Natural killer cell (primary cell): ENCODE measurements at regions not wholly inside any gene's neighbourhood (a gene's known extent, or its start where the extent isn't known, plus 50 kb on each side); places are given as distances from the start of the nearest gene placed in this dataset.

Experiments used
- ATAC-seq, 3 donors: fragments of 150-1000 bp in 2 of 3; fragments of 200-7000 bp in 1 of 3; cut with Tn5 transposase; 1 replicate in 1 of 3; 2 replicates in 2 of 3; pipeline ENCODE4 v1.10.0; 2021; ENCODE audit warnings: mild to moderate bottlenecking in 2 of 3, moderate library complexity in 2 of 3
- DNase-seq, 2 donors: peaks; one replicate each; pipeline versions ENCODE4 v3.0.0 to v3.0.0-alpha.2; 2013 to 2021; ENCODE audit warnings: mixed read lengths in 1 of 2
- H3K27ac ChIP-seq: one replicate; pipeline ENCODE4 v1.5.1; 2013; ENCODE audit warnings: mild to moderate bottlenecking, low read length
- H3K27me3 ChIP-seq: one replicate; pipeline ENCODE4 v1.6.1; 2013; ENCODE audit warnings: low read length; ENCODE audit not compliant: control insufficient read depth, insufficient read depth
- H3K36me3 ChIP-seq: one replicate; pipeline ENCODE4 v1.6.1; 2013; ENCODE audit warnings: low read length; ENCODE audit not compliant: control insufficient read depth, insufficient read depth
- H3K4me1 ChIP-seq: one replicate; pipeline ENCODE4 v1.6.1; 2013; ENCODE audit warnings: low read length; ENCODE audit not compliant: control insufficient read depth, insufficient read depth
- H3K4me3 ChIP-seq: one replicate; pipeline ENCODE4 v1.5.1; 2013; ENCODE audit warnings: low read length
- H3K9me3 ChIP-seq: one replicate; pipeline ENCODE4 v1.6.1; 2013; ENCODE audit warnings: low read length; ENCODE audit not compliant: control insufficient read depth, insufficient read depth
- H3K27ac Mint-ChIP-seq, 2 donors: one replicate each; pipeline ENCODE4 v1.8.0; 2022; ENCODE audit warnings: mild to moderate bottlenecking in 2 of 2, mixed read lengths in 2 of 2, moderate library complexity in 1 of 2
- H3K27me3 Mint-ChIP-seq, 2 donors: one replicate each; pipeline ENCODE4 v1.8.0; 2022; ENCODE audit warnings: low read depth in 2 of 2, mixed read lengths in 2 of 2
- H3K36me3 Mint-ChIP-seq: one replicate; pipeline ENCODE4 v1.8.0; 2022; ENCODE audit warnings: mixed read lengths
- H3K4me1 Mint-ChIP-seq, 2 donors: one replicate each; pipeline ENCODE4 v1.8.0; 2022; ENCODE audit warnings: mixed read lengths in 2 of 2
- H3K4me3 Mint-ChIP-seq: one replicate; pipeline ENCODE4 v1.8.0; 2022; ENCODE audit warnings: mild to moderate bottlenecking, moderate library complexity, mixed read lengths
- H3K9me3 Mint-ChIP-seq, 2 donors: one replicate each; pipeline ENCODE4 v1.8.0; 2022; ENCODE audit warnings: mixed read lengths in 2 of 2
- CTCF ChIP-seq: fragments of 200-600 bp; IDR thresholded peaks from one replicate; pipeline ENCODE4 v1.8.0; 2022; ENCODE audit warnings: antibody characterized with exemption
- WGBS: methylation state at CpG from one replicate; pipeline ENCODE4 v1.1.7; 2013; ENCODE audit warnings: missing lambda C conversion rate; ENCODE audit not compliant: insufficient coverage; 5-methylcytosine and 5-hydroxymethylcytosine counted together
- intact Hi-C: fragments of 100-400 bp; cut with micrococcal nuclease; formaldehyde crosslinking; loops from one replicate; pipeline ENCODE4 v1.14.2; 2022

GRCh38 chr3:64908251-64908685 lies 220.5 kb upstream of the ADAMTS9 start:
- H3K36me3 Mint-ChIP-seq: no peaks in the 10 kb centered on the region
- H3K36me3 ChIP-seq: no peaks in the 10 kb centered on the region
- H3K4me3 Mint-ChIP-seq: no peak overlapping the region
- no peak for ATAC-seq
- no peaks in the 10 kb centered on the region for H3K9me3 ChIP-seq
- intact Hi-C loops: no loop called here
- WGBS: 77% methylated on average over 5 of the region's 5 CpGs
- no peak for DNase-seq
- H3K27me3 Mint-ChIP-seq: no peaks in the 10 kb centered on the region
- no peak overlapping the region for H3K27ac Mint-ChIP-seq
- H3K4me1 Mint-ChIP-seq: no peaks in the 10 kb centered on the region
- no peaks in the 10 kb centered on the region for H3K27me3 ChIP-seq
- no peak overlapping the region for H3K4me3 ChIP-seq
- no peak for TF ChIP-seq CTCF
- no peak overlapping the region for H3K27ac ChIP-seq
- peaks cover 11 to 13% of the 10 kb centered on the region in 2 donors for H3K9me3 Mint-ChIP-seq
- H3K4me1 ChIP-seq: no peaks in the 10 kb centered on the region

GRCh38 chr3:64905906-64906410 lies 218.2 kb upstream of the ADAMTS9 start:
- H3K36me3 Mint-ChIP-seq: no peaks in the 10 kb centered on the region
- no peaks in the 10 kb centered on the region for H3K4me1 Mint-ChIP-seq
- Histone ChIP-seq H3K27ac (no peak overlapping the region), H3K4me1 (no peaks in the 10 kb centered on the region), H3K27me3 (no peaks in the 10 kb centered on the region), H3K36me3 (no peaks in the 10 kb centered on the region), H3K4me3 (no peak overlapping the region), H3K9me3 (no peaks in the 10 kb centered on the region)
- H3K27me3 Mint-ChIP-seq: no peaks in the 10 kb centered on the region
- no peak for DNase-seq
- 89% methylated on average over 7 of the region's 7 CpGs for WGBS
- no peak for TF ChIP-seq CTCF
- intact Hi-C loops: no loop called here
- H3K4me3 Mint-ChIP-seq: no peak overlapping the region
- ATAC-seq: no peak
- peaks cover 5 to 12% of the 10 kb centered on the region in 2 donors for H3K9me3 Mint-ChIP-seq
- H3K27ac Mint-ChIP-seq: no peak overlapping the region

- Mint-ChIP-seq H3K27me3 (no peaks in the 10 kb centered on the region), H3K36me3 (no peaks in the 10 kb centered on the region), H3K4me1 (no peaks in the 10 kb centered on the region), H3K27ac (no peak overlapping the region), H3K4me3 (no peak overlapping the region), H3K9me3 (peaks cover 11 to 12% of the 10 kb centered on the region in 2 donors)
- Histone ChIP-seq H3K27ac (no peak overlapping the region), H3K27me3 (no peaks in the 10 kb centered on the region), H3K36me3 (no peaks in the 10 kb centered on the region), H3K4me1 (no peaks in the 10 kb centered on the region), H3K9me3 (no peaks in the 10 kb centered on the region), H3K4me3 (no peak overlapping the region)
- no peak for DNase-seq
- intact Hi-C loops: no loop called here
- TF ChIP-seq CTCF: no peak
- no CpG with 5 or more reads among the region's 1 CpG for WGBS
- no peak for ATAC-seq
These were observed 215.2 kb upstream of the ADAMTS9 start for GRCh38 chr3:64903006-64903405.

- H3K9me3 ChIP-seq: no peaks in the 10 kb centered on the region
- no peak overlapping the region for H3K27ac ChIP-seq
- Mint-ChIP-seq H3K9me3 (peaks cover 11 to 12% of the 10 kb centered on the region in 2 donors), H3K4me1 (no peaks in the 10 kb centered on the region), H3K27ac (no peak overlapping the region), H3K36me3 (no peaks in the 10 kb centered on the region), H3K27me3 (no peaks in the 10 kb centered on the region), H3K4me3 (no peak overlapping the region)
- H3K36me3 ChIP-seq: no peaks in the 10 kb centered on the region
- H3K4me3 ChIP-seq: no peak overlapping the region
- H3K27me3 ChIP-seq: no peaks in the 10 kb centered on the region
- DNase-seq (no peak), ATAC-seq (no peak)
- intact Hi-C loops: no loop called here
- 92% methylated on average over 2 of the region's 3 CpGs for WGBS
- H3K4me1 ChIP-seq: no peaks in the 10 kb centered on the region
- TF ChIP-seq CTCF: no peak
These were observed 214.3 kb upstream of the ADAMTS9 start for GRCh38 chr3:64901986-64902516.
